NCI-H2227 (cell line): ENCODE measurements at regions not wholly inside any gene's neighbourhood (a gene's known extent, or its start where the extent isn't known, plus 50 kb on each side); places are given as distances from the start of the nearest gene placed in this dataset.
"Not testable (repeated sequence)": the region's sequence is repeated elsewhere in the genome, so short reads cannot be mapped to it uniquely, and the experiment has no call there.

Experiments
- DNase-seq: peaks from one replicate; lab custom pipeline; 2025; ENCODE audit not compliant: unreplicated experiment; lab: John Stamatoyannopoulos, UW

DNA sequence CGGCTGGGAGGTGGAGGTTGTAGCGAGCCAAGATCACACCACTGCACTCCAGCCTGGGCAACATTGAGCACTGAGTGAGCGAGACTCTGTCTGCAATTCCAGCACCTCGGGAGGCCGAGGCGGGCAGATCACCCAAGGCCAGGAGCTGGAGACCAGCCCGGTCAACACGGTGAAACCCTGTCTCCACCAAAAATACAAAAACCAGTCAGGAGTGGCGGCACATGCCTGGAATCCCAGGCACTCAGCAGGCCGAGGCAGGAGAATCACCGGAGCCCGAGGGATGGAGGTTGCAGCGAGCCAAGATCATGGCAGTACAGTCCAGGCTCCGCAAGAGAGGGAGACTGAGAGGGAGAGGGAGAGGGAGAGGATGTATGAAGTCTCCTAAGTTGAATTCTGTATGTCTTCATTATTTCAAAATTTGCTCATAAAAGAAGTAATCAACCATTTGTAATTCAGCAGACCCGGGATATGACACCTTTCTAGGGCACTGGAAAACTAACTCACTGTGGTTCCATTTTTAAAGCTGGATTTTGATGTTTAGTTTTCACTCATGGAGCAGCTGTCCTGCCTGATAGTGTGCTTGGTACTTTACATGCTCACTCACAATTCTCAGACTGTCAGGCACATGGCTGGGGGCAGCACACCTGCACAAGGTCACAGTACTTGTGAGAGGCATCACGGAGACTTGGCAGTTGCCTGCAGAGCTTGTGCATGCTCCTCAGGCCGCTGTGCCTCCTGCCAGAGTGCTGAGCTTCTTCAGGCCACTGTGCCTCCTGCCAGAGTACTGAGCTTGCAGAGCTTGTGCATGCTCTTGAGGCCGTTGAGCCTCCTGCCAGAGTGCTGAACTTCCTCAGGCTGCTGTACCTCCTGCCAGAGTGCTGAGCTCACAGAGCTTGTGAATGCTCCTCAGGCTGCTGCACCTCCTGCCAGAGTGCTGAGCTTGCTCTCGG is 106.2 kb downstream of the ERMARD start:
- DNase-seq: no peak

DNA sequence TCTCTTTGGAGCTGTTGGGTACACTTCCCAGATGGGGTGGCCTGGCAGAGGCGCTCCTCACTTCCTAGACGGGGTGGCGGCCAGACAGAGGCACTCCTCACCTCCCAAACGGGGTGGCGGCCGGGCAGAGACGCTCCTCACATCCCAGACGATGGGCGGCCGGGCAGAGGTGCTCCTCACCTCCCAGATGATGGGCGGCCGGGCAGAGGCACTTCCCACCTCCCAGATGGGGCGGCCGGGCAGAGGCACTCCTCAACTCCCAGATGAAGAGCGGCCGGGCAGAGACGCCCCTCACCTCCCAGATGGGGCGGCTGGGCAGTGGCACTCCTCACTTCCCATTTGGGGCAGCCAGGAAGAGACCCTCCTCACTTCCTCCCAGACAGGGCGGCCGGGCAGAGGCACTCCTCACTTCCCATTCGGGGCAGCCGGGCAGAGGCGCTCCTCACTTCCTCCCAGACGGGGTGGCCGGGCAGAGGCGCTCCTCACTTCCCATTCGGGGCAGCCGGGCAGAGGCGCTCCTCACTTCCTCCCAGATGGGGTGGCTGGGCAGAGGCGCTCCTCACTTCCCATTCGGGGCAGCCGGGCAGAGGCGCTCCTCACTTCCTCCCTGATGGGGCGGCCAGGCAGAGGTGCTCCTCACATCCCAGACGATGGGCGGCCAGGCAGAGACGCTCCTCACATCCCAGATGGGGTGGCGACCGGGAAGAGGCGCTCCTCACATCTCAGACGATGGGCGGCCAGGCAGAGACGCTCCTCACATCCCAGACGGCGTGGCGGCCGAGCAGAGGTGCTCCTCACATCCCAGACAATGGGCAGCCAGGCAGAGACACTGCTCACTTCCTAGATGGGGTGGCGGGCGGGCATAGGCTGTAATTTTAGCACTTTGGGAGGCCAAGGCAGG is 105.3 kb downstream of the ERMARD start:
- DNase-seq: not testable (repeated sequence)

DNA sequence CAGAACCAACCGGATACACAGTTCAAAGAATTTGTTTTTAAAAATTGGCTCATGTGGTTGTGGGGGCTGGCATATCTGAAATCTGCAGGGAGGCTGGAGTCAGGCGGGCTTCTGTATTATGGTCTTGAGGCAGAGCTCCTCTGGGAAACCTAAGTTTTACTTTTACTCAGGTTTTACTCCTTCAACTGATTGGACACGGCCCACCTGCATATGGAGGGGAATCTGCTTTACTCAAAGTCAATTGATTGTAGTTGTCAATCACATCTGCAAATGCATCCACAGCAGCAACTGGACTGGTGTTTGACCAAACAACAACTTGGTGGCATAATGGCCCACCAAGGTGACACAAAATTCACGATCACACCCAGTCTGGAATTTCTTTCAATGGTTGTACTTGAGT is 103.4 kb downstream of the ERMARD start:
- no peak for DNase-seq

DNA sequence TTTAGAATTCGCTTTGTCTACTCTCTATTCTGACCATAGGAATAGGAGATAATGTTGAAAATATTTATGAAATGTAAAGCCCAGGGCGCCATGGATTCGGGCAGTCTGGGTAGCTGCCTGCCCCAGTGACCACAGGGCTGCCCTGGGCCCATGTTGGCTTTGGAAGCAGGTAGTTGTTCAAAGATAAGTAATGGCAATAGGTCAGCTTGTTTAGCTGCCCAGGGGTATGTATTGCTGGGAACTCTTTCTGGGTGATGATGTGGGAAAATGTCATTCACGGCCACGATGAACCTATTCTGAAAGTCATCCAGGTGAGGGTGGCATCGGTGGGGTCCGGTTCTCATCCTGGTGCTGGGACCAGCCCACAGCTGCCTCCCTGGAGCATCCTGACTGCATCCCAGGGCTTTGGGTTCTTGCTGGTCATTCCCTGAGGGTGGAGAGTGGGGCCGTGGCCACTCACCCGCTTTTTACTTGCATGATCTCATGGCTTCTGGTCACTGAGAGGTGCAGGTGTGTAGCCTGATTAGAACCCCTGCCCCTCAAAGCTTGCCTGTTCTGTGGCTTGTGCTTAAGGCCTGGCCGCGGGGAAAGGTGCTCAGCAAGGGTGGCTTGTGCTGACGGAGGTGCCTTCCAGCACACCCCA is 102.8 kb downstream of the ERMARD start:
- no peak for DNase-seq

DNA sequence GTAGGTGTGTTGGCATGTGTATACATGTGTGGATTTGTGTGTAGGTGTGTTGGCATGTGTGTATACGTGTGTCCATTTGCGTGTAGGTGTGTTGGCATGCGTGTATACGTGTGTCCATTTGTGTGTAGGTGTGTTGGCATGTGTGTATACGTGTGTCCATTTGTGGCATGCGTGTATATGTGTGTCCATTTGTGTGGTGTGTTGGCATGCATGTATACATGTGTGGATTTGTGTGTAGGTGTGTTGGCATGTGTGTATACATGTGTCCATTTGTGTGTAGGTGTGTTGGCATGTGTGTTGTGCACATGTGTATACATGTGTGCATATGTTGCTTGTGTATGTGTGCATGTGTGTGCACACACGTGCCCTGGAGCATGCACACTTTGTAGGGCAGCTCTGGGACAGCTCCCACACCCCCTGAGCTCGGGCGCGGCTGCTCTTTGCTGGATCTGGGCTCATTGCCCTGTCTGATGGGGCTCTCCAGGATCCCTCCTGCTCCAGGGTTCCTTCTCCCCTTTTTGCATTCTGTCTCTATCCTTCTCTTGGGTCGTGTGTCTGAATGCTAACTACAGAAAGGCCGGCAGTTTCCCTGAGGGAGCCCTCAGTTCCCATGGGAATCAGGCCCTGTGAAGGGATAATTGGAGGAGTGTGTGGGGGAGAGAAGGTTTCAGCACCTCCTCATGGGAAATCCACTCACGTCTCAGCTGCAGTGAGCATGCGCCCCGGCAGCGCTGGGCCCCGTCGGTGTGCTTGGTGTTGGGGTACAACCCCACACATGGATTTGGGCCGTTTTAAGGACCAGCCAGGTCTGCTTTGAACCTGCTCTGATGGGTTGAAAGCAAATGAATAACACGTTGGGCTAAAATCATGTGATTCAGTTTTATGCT is 102.0 kb downstream of the ERMARD start:
- DNase-seq: no peak

DNA sequence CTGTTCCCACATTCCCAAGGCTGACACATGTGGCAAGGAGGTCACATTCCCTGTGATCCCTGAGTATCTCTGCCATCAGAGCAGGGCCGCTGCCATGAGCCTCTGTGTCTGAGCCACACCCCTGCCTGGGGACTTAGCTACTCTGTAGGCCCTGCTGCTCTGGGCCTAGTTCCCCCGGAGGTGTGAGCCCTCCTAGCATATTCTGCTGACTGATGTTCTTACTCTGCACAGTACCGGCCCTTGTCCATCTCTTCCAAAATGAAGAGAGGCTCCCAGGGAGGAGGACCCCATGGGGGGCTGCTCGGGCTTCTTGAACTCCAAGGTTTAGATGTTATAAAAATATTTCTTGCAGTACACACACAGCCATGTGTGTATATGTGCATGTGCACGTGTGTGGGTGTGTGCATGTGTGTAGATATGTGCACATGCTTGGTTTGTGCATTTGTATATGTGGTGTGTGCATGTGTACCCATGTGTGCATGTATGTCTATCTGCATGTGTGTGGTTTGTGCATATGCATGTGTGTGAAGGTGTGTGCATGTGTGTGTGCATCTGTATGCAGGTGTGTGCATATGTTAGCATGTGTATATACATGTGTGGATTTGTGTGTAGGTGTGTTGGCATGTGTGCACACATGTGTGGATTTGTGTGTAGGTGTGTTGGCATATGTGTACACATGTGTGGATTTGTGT is 101.2 kb downstream of the ERMARD start:
- DNase-seq: no peak

DNA sequence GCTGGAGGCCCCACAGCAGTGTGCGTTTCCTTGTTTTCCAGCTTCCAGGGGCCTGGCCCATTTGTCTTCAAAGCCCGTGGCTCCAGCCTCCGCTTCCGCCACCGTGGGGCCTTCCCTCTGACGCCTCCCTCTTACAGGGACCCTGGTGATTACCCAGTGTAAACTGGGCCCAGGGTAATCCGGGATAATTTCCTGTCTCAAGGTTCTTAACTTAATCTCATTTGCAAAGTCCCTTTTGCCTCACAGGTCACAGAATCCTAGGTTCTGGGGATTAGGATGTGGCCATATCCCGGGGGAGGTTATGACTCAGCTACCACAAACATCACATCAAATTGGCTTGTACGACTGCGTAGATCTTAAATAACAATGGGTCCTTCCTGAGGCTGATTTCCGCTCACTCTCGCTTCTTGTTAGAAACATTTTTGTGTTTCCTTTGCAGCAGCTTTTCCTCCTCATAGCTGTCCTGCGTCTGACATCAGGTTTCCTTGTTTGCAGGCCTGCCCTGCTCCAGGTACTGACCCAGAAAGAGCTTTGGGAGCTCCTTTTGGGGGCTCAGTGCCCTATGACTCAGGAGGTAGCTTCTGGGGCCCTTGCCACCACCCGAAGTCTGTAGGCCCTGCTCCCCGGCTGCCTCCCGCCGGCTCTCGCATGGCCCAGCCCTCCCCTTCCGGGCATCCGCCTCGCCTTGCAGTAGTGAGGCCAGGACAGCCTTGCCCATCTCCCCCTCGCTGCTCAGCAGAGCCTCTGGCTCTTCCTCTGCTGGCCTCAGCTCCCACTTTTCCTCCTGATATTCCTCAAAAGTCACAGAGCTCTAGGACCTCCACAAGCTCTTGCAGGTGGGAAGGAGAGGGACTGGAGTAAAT is 100.5 kb downstream of the ERMARD start:
- DNase-seq: no peak

DNA sequence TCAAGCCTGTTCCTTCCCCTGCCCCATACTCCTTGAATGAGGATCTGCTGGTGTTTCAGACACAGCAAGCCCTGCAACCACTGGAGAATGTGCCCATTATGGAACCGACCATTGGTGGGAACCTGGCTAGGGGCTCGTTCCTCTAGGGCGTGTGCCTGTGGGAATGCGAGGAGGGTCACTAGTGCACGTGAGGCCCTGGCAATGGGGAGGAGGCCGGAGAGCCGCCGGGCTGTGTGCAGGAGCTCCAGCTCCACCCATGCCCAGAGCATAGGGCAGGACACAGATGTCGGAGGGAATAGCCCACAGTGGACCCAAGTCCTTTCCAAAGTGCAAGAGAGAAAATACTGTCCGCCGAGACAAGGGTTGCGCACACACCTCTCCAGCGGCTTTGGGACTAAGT is 99.3 kb downstream of the ERMARD start:
- DNase-seq: no peak

DNA sequence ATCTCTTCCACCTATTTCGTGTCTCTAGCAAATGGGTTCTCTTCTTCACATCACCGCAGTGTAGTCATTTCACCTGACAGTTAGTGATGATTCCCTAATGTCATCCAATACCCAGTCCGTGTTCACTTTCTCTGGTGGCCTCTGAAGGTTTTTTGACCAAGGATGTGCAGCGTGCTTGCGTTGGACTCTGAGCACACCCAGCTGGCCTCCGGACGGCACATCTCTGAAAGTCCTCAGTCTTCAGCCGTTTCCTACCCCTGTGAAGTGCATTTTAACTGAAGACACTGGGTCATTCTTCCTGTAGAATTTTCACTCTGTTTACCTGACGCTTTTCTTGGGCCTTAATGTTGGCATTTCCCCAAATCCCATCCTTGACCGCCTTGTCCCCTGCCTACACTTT is 98.7 kb downstream of the ERMARD start:
- no peak for DNase-seq

DNA sequence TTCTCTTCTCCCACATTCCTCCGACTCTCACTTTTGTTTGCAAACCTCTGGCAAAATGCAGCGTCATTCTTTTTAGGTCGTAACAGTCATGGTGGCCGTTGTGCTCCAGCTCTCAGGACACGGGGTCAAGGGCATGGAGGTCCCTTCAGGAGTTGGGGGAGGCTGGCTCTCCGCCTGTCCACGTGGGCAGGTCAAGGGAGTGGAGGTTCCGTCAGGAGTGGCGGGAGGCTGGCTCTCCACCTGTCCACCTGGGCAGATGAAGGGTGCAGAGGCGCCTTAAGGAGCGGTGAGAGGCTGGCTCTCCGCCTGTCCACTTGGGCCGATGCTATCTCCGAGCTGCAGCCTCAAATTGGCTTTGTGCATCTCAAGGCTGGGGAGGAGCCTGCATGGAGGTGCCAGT is 98.0 kb downstream of the ERMARD start:
- DNase-seq: no peak

DNA sequence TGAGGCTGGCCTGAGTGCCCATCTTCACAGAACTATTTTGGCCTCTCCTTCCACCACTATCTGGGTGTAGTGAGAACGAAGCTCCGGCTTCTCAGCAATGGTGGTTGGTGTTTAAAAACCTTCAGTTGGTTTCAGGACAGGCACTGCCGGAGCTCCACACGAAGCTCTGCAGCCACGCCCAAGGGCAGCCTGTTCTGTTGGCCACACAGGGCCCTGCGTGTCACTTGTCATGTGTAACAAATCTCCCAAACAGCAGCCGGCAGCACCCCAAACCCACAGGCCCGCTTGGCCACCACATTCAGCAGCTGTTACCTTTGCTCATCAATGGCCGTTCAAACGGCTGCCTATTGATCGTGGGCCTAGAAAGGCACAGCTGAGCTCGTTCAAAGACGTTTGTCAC is 97.5 kb downstream of the ERMARD start:
- no peak for DNase-seq

DNA sequence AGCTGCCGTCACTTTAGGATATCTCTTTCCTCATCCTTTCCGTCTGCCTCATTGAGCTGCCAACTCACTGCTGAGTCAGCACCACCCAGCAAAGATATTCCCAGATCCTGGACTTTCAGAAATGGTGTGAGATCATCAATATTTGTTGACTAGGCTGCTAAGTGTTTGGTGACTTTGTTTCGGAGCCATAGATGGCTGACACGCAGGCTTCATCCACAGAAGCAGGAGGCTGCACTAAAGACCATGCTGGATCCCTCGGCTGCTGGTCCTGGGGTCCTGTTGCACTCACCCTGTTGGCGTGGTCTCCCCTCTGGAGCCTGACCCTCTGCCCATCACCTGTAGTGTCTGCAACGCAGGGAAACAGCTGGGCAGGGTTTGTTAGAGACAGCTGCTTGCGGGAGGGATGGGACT is 96.5 kb downstream of the ERMARD start:
- no peak for DNase-seq

DNA sequence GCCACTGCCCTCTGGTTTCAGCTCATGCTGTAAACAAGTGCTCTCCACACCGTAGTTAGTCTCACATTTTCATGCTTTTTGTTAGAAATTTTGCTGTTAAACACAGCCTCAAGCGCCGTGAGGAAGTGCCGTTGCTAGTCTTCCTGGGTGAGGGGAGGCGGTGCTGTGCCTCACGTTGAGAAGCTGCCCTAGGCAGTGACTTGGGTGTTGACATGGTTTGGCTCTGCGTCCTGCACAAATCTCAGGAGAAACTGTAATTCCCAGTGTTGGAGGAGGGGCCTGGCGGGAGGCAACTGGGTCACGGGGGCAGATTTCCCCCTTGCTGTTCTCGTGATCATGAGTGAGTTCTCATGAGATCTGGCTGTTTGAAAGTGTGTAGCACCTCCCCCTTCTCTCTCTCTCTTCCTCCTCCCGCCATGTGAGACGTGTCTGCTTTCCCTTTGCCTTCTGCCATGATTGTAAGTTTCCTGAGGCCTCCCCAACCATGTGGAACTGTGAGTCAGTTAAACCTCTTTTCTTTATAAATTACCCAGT is 95.8 kb downstream of the ERMARD start:
- DNase-seq: no peak

DNA sequence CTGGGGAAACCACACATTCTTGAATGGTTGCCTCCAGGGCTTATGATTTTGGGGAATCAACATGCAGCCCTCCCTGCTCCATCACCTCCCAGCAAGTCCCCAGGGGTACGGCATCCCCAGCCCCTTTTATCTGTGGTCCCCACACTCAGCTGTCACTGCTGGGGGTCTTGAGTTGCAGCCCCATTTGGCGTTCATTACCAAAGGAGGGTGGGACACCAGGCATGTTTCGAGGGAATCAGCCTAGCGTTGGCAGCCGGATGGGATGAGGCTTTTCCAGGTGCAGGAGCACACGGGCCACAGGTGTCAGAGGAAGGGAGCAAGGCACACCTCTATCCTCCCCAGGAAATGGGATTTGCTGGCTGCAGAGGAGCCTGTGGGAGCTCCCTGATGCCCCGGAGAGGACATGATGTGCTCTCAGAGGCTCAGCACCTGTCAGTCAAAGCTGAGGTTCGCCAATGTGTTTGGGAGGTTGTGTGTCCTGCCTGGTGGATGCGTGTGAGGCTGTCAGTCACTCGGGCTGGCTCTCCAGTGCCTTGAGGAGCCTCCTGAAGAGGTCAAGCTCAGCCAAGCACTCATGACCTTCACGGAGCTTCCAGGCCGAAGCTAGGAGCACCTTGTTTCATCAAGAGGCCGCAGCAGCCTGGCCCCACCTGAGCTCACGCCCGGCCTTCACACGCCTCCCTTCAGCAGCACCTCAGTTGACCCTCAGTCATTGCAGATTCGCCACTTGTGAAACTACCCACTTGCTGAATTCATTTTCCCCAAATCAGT is 95.0 kb downstream of the ERMARD start:
- no peak for DNase-seq

DNA sequence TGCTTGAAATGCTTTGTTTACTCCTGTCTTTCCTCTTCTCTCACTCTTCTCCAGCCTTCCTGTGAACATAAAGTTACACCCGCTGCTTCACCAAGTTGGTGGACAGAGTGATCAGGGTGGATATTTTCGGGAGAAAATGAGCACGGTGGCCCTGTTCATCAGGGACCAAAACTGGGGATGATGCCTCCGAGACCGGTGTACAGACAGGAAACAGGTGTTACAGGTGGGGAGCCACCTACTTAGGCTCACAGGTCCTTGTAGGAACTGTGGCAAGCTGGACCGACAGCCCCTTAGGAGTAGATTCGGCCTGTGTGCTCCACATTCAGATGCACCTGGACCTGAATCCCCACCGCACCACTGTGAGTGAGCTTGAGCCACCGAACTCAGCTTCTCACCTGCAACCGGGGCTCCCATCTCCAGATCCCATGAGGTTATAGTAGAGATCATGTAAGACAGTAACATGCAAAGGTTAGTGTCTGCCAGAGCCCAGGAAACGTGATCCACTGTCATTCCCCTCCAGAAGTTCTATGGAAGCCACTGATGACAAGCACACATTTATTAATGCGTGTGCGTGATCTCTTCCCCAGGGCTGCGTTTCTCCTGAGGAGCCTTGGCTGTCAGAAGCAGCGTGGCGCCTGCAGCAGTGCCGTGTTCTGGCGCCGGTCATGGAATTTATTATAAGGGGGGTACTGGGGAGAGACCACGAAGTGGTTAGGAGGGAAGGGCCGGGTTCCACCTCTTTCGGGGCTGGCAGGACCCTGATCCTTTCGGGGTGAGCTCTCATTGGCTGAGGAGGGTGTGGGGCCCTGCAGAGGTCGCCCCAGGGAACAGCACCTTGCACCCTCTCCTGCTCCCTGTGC is 94.2 kb downstream of the ERMARD start:
- DNase-seq: no peak

DNA sequence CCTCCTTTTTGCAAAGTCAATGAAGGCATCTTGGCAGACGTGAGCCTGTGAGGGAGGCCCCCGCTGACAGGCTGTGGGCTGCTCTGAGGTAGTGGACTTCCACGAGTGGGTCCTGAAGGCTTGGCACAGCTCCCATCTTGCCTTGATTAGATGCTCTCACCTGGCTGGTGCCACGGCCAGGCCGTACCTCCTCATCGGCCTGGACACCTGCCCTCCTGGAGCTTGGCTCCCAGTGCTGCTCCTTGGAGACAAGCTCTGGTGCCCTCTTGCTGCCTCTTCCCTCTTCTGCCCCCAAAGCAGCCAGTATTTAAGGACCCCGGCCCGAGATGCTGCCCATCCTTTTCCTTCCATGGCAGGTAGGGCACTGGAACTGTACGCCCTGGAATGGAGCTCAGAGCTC is 93.5 kb downstream of the ERMARD start:
- DNase-seq: no peak

DNA sequence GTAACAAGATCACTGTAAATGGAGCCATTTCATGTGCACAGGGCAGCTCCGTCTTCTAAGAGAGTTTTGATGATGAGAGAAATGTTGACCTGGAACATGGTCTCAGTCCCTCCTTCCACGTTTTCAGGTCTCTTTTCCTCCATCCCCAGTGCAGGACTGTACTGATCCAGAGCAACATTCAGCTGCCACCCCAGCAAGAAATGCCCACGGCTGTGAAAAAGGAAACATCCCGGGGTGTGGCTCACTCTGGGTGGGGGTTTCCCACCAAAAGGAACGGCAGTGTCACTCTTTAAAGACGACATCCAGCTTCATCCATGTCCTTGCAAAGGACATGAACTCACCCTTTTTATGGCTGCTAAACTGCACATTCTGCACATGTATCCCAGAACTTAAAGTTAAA is 92.6 kb downstream of the ERMARD start:
- DNase-seq: no peak
